ENCODE measurements at regions not wholly inside any gene's neighbourhood (a gene's known extent, or its start where the extent isn't known, plus 50 kb on each side); places are given as distances from the start of the nearest gene placed in this dataset.

DNA sequence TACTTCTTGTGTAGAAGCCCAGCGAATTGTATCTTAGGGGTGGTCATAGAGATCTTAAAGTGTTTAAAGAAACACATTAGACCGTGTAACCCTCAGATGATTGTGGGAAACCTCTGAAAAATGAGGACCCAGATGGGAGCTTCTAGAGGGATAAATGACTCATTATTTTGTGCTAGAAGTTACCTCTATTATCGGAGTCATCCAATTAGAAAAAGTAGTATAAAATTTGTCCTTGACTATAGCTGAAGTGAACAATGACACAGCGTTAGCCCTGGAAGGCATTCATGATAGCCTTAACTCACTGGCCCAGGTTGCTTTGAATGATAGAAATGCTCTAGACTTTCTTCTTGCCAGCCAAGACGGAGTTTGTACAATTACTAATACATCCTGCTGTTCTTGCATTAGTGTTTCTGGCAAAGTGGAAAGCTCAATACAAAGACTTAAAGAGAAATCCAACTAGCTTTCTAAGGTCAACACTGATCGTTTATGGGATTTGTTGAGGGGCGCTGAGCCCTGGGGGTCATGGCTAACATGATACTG lies 178.9 kb upstream of the VEGFC start:
- no TSS peak for BruUV-seq (replicated peaks)
- intact Hi-C loops (cut with micrococcal nuclease; ENCODE audit: unreplicated experiment), result no loop called here
- ChIA-PET CTCF (ENCODE audit: unreplicated experiment) (no interaction called here), POLR2A (interaction anchor here (1.0 kb wide), 1 partner anchor 9 kb away, joined by 3 read pairs; no protein-coding TSS in a partner anchor)
- H3K27ac ChIP-seq (ENCODE audit: low read depth, low read length, poor library complexity, severe bottlenecking), result no peak overlapping the region
- no peaks in the 10 kb centered on the region for H3K36me3 ChIP-seq (ENCODE audit: insufficient read depth, low read length)
- no peak overlapping the region for H2AFZ ChIP-seq (ENCODE audit: low read length)
- no peaks in the 10 kb centered on the region for H3K9me3 ChIP-seq (ENCODE audit: low read length)
- DNase-seq (ENCODE audit: low spot score), result no peak
- TF ChIP-seq, protein P1, sequence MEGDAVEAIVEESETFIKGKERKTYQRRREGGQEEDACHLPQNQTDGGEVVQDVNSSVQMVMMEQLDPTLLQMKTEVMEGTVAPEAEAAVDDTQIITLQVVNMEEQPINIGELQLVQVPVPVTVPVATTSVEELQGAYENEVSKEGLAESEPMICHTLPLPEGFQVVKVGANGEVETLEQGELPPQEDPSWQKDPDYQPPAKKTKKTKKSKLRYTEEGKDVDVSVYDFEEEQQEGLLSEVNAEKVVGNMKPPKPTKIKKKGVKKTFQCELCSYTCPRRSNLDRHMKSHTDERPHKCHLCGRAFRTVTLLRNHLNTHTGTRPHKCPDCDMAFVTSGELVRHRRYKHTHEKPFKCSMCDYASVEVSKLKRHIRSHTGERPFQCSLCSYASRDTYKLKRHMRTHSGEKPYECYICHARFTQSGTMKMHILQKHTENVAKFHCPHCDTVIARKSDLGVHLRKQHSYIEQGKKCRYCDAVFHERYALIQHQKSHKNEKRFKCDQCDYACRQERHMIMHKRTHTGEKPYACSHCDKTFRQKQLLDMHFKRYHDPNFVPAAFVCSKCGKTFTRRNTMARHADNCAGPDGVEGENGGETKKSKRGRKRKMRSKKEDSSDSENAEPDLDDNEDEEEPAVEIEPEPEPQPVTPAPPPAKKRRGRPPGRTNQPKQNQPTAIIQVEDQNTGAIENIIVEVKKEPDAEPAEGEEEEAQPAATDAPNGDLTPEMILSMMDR (conservative IDR thresholded peaks at IDR 0.05; ENCODE audit: low read length), result no peak
- TF ChIP-seq EZH2phosphoT487 (IDR thresholded peaks at IDR 0.05; ENCODE audit: borderline replicate concordance, low read depth, low read length), result no peak
- H4K20me1 ChIP-seq (ENCODE audit: insufficient read depth, low read length), result no peaks in the 10 kb centered on the region
- H3K9me2 ChIP-seq (ENCODE audit: insufficient read depth, low read length), result no peaks in the 10 kb centered on the region
- no peak overlapping the region for H3K4me3 ChIP-seq (ENCODE audit: low read depth, low read length, poor library complexity, severe bottlenecking)
- no peaks in the 10 kb centered on the region for H3K79me2 ChIP-seq (ENCODE audit: insufficient read depth, low read depth, low read length)
- no peaks in the 10 kb centered on the region for H3K4me1 ChIP-seq (ENCODE audit: insufficient read depth, low read length, poor library complexity, severe bottlenecking)
- H3K4me2 ChIP-seq (ENCODE audit: low read length), result no peak overlapping the region

DNA sequence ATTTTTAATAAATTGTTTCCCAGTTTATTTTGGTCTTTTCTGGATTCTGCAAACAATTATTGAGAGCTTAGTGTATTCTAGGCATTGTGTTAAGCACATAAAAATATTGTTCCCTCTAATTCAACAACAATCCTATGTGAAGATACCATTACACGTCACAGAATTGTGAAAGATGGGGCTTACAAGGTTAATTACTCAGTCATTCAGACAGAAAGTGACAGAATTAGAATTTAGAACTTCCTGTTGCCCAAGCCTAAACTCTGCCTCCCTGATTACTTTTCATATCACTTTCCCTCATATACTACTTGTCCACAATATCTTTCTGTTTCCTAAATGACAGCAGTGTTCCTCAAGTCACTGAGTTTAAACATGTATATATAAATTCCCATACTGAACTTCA lies 186.7 kb upstream of the VEGFC start:
- POLR2A ChIA-PET, result interaction anchor here (1.1 kb wide), 1 partner anchor 11 kb away, joined by 5 read pairs; no protein-coding TSS in a partner anchor
- no peaks in the 10 kb centered on the region for H3K4me1 ChIP-seq (ENCODE audit: insufficient read depth, low read length, poor library complexity, severe bottlenecking)
- CTCF ChIA-PET (ENCODE audit: unreplicated experiment), result no interaction called here
- H4K20me1 ChIP-seq (ENCODE audit: insufficient read depth, low read length), result no peaks in the 10 kb centered on the region
- intact Hi-C loops (cut with micrococcal nuclease; ENCODE audit: unreplicated experiment), result no loop called here
- no TSS peak for BruUV-seq (replicated peaks)
- H3K9me3 ChIP-seq (ENCODE audit: low read length), result no peaks in the 10 kb centered on the region
- no peak overlapping the region for H2AFZ ChIP-seq (ENCODE audit: low read length)
- no peak overlapping the region for H3K4me2 ChIP-seq (ENCODE audit: low read length)
- TF ChIP-seq EZH2phosphoT487 (IDR thresholded peaks at IDR 0.05; ENCODE audit: borderline replicate concordance, low read depth, low read length), result no peak
- TF ChIP-seq, protein P1 (conservative IDR thresholded peaks at IDR 0.05; ENCODE audit: low read length), result no peak
- no peak overlapping the region for H3K4me3 ChIP-seq (ENCODE audit: low read depth, low read length, poor library complexity, severe bottlenecking)
- no peaks in the 10 kb centered on the region for H3K9me2 ChIP-seq (ENCODE audit: insufficient read depth, low read length)
- DNase-seq (ENCODE audit: low spot score), result no peak
- H3K36me3 ChIP-seq (ENCODE audit: insufficient read depth, low read length), result no peaks in the 10 kb centered on the region
- H3K27ac ChIP-seq (ENCODE audit: low read depth, low read length, poor library complexity, severe bottlenecking), result no peak overlapping the region
- no peaks in the 10 kb centered on the region for H3K79me2 ChIP-seq (ENCODE audit: insufficient read depth, low read depth, low read length)

DNA sequence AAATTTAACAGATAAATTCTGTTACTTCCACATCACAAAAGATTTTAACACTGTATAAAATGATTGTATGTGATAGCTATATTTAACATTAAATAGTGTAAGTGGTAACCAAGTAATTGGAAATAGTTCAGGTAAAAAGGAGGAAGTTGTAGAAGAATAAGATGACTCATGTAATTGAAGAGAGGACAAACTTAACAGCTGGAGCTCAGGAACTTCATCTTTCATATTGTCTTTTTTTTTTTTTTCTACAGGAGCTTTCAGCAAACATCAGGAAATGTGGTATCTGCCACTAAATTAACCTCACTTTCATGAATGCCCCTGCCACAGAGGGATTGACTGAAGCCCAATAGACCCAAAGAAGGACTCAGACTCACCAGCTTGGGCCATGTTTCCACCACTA lies 188.4 kb upstream of the VEGFC start:
- no peaks in the 10 kb centered on the region for H3K4me1 ChIP-seq (ENCODE audit: insufficient read depth, low read length, poor library complexity, severe bottlenecking)
- POLR2A ChIA-PET, result interaction anchor here (0.6 to 1.5 kb wide), 2 partner anchors 9 to 108 kb away, joined by 3 read pairs; no protein-coding TSS in a partner anchor
- H4K20me1 ChIP-seq (ENCODE audit: insufficient read depth, low read length), result no peaks in the 10 kb centered on the region
- H3K36me3 ChIP-seq (ENCODE audit: insufficient read depth, low read length), result no peaks in the 10 kb centered on the region
- H3K9me2 ChIP-seq (ENCODE audit: insufficient read depth, low read length), result no peaks in the 10 kb centered on the region
- intact Hi-C loops (cut with micrococcal nuclease; ENCODE audit: unreplicated experiment), result no loop called here
- no peaks in the 10 kb centered on the region for H3K9me3 ChIP-seq (ENCODE audit: low read length)
- no peak overlapping the region for H3K4me2 ChIP-seq (ENCODE audit: low read length)
- CTCF ChIA-PET (ENCODE audit: unreplicated experiment), result no interaction called here
- no peak overlapping the region for H3K4me3 ChIP-seq (ENCODE audit: low read depth, low read length, poor library complexity, severe bottlenecking)
- H2AFZ ChIP-seq (ENCODE audit: low read length), result no peak overlapping the region
- H3K79me2 ChIP-seq (ENCODE audit: insufficient read depth, low read depth, low read length), result no peaks in the 10 kb centered on the region
- no TSS peak for BruUV-seq (replicated peaks)
- TF ChIP-seq, protein P1 (conservative IDR thresholded peaks at IDR 0.05; ENCODE audit: low read length), result no peak
- TF ChIP-seq EZH2phosphoT487 (IDR thresholded peaks at IDR 0.05; ENCODE audit: borderline replicate concordance, low read depth, low read length), result no peak
- no peak for DNase-seq (ENCODE audit: low spot score)
- H3K27ac ChIP-seq (ENCODE audit: low read depth, low read length, poor library complexity, severe bottlenecking), result no peak overlapping the region
